Stomach (tissue), 4 donors: ENCODE measurements at regions not wholly inside any gene's neighbourhood (a gene's known extent, or its start where the extent isn't known, plus 50 kb on each side); places are given as distances from the start of the nearest gene placed in this dataset.

ENCODE experiments used
- CTCF ChIP-seq, 7 experiments: fragments of 450-650 bp in 4 of 7; fragments of 200-600 bp in 3 of 7; sonication (generic) in 3 of 7; IDR thresholded peaks; one replicate each; pipeline ENCODE4 v1.5.1; 2016 to 2019; ENCODE audit warnings: antibody characterized with exemption in 7 of 7, control low read depth in 2 of 7, mild to moderate bottlenecking in 1 of 7
- EP300 ChIP-seq: sonication (generic); formaldehyde crosslinking; IDR thresholded peaks from one replicate; pipeline ENCODE4 v1.6.1; 2017; ENCODE audit warnings: antibody characterized with exemption
- POLR2A ChIP-seq, 4 donors: fragments of 450-650 bp; IDR thresholded peaks; one replicate each; pipeline ENCODE4 v1.6.1; 2016; ENCODE audit warnings: antibody characterized with exemption in 4 of 4, control low read depth in 2 of 4, mild to moderate bottlenecking in 1 of 4, moderate library complexity in 1 of 4
- POLR2AphosphoS5 ChIP-seq, 3 donors: sonication (generic); formaldehyde crosslinking; IDR thresholded peaks; one replicate each; pipeline ENCODE4 v1.6.1; 2016; ENCODE audit warnings: antibody characterized with exemption in 3 of 3

- no peak for TF ChIP-seq POLR2AphosphoS5 (IDR thresholded peaks at IDR 0.05)
- TF ChIP-seq CTCF (IDR thresholded peaks at IDR 0.05): no peak
- TF ChIP-seq POLR2A (IDR thresholded peaks at IDR 0.05): no peak
- no peak for TF ChIP-seq EP300
Measured at GRCh38 chr20:11492846-11493245, 424.8 kb upstream of the BTBD3 start.
